ENCODE measurements at regions not wholly inside any gene's neighbourhood (a gene's known extent, or its start where the extent isn't known, plus 50 kb on each side); places are given as distances from the start of the nearest gene placed in this dataset.

DNA sequence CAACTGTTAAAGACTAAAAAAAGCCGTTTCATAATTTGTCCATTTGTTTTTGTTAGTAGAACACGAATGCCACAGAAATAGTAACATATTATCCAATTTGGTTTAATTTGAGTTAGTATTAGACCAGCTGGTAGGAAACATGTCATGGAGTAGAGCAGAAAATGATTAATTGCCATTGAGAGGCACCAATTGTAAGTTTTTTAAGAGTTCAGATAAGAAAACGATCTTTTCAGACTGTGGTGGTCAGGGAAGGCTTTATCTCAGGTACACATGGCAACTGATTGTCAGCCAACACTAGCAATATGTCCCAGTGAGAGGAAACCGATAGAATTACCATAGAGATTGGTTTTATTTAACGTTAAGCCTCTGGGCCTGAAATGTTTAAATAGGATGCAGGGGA lies 438.2 kb upstream of the MAP2 start:
- Histone ChIP-seq H3K27me3 (ENCODE audit: control insufficient read depth, insufficient read depth, low read length) (no peaks in the 10 kb centered on the region), H3K27ac (ENCODE audit: low read length) (no peak overlapping the region), H3K9me3 (ENCODE audit: control insufficient read depth, insufficient read depth, low read depth, low read length) (no peaks in the 10 kb centered on the region; the same call in 1 of the 2 replicates), H3K4me1 (ENCODE audit: control insufficient read depth, insufficient read depth, low read length) (no peaks in the 10 kb centered on the region), H3K4me3 (ENCODE audit: low read depth in 2 of 2, low read length in 2 of 2) (no peak overlapping the region), H3K36me3 (ENCODE audit: control insufficient read depth, insufficient read depth, low read length) (no peaks in the 10 kb centered on the region)
- intact Hi-C loops (cut with micrococcal nuclease; ENCODE audit: unreplicated experiment), result no loop called here
- ChIA-PET CTCF (no interaction called here), POLR2A (no interaction called here)
- no TSS peak for BruUV-seq (replicated peaks)
- in situ Hi-C loops (cut with HindIII; ENCODE audit: low pct_unique_long_range_greater_than_20kb, low sequenced_read_pairs), result no loop called here
- no peak for TF ChIP-seq SIN3A (IDR thresholded peaks at IDR 0.05; ENCODE audit: borderline replicate concordance, insufficient read depth, low read depth, low read length)
- DNase-seq (ENCODE audit: low read depth, low spot score) (no peak), ATAC-seq (no peak)

- Histone ChIP-seq H3K27ac (ENCODE audit: low read length) (no peak overlapping the region), H3K27me3 (ENCODE audit: control insufficient read depth, insufficient read depth, low read length) (no peaks in the 10 kb centered on the region), H3K4me3 (ENCODE audit: low read depth in 2 of 2, low read length in 2 of 2) (no peak overlapping the region), H3K4me1 (ENCODE audit: control insufficient read depth, insufficient read depth, low read length) (no peaks in the 10 kb centered on the region), H3K36me3 (ENCODE audit: control insufficient read depth, insufficient read depth, low read length) (no peaks in the 10 kb centered on the region), H3K9me3 (ENCODE audit: control insufficient read depth, insufficient read depth, low read depth, low read length) (no peaks in the 10 kb centered on the region)
- TF ChIP-seq, protein P1, sequence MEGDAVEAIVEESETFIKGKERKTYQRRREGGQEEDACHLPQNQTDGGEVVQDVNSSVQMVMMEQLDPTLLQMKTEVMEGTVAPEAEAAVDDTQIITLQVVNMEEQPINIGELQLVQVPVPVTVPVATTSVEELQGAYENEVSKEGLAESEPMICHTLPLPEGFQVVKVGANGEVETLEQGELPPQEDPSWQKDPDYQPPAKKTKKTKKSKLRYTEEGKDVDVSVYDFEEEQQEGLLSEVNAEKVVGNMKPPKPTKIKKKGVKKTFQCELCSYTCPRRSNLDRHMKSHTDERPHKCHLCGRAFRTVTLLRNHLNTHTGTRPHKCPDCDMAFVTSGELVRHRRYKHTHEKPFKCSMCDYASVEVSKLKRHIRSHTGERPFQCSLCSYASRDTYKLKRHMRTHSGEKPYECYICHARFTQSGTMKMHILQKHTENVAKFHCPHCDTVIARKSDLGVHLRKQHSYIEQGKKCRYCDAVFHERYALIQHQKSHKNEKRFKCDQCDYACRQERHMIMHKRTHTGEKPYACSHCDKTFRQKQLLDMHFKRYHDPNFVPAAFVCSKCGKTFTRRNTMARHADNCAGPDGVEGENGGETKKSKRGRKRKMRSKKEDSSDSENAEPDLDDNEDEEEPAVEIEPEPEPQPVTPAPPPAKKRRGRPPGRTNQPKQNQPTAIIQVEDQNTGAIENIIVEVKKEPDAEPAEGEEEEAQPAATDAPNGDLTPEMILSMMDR (IDR thresholded peaks at IDR 0.05), result no peak
- TF ChIP-seq REST (IDR thresholded peaks at IDR 0.05; ENCODE audit: insufficient read depth in 1 of 2, low read depth in 2 of 2, low read length in 1 of 2), result no peak
- TF ChIP-seq TCF7L2 (IDR thresholded peaks at IDR 0.05; ENCODE audit: low read depth, low read length), result no peak
- TF ChIP-seq POLR2AphosphoS5 (IDR thresholded peaks at IDR 0.05; ENCODE audit: low read depth, low read length), result no peak
- no peak for TF ChIP-seq SIN3A (IDR thresholded peaks at IDR 0.05; ENCODE audit: borderline replicate concordance, insufficient read depth, low read depth, low read length)
- DNase-seq (ENCODE audit: low read depth, low spot score) (no peak), ATAC-seq (no peak)
- CTCF ChIA-PET, result no interaction called here
- POLR2A ChIA-PET, result no interaction called here
- intact Hi-C loops (cut with micrococcal nuclease; ENCODE audit: unreplicated experiment), result no loop called here
- in situ Hi-C loops (cut with HindIII; ENCODE audit: low pct_unique_long_range_greater_than_20kb, low sequenced_read_pairs), result no loop called here
- no TSS peak for BruUV-seq (replicated peaks)
These were observed 433.1 kb upstream of the MAP2 start for GRCh38 chr2:208990716-208991115.

DNA sequence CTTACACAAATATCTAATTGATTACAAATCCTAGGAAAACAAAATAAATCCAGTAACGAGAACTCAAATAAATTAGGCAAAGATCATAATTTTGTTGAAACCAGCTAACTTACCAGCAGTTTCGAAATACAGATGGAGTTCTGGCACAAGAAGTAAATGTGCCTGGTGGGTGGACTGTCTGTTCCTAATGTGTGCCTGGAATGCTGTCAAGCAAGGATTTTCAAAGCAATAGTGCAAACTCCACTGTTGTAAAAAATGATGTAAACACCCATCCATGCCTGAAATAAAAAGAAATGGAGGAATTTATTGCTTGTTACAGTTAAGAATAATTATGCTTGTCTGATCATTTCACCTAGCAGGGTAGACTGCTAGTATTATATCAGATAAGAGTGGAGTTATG lies 423.9 kb upstream of the MAP2 start:
- TF ChIP-seq SIN3A (IDR thresholded peaks at IDR 0.05; ENCODE audit: borderline replicate concordance, insufficient read depth, low read depth, low read length), result no peak
- no peak for TF ChIP-seq POLR2AphosphoS5 (IDR thresholded peaks at IDR 0.05; ENCODE audit: low read depth, low read length)
- TF ChIP-seq TCF7L2 (IDR thresholded peaks at IDR 0.05; ENCODE audit: low read depth, low read length), result no peak
- TF ChIP-seq, protein P1 (IDR thresholded peaks at IDR 0.05), result no peak
- no peak for TF ChIP-seq REST (IDR thresholded peaks at IDR 0.05; ENCODE audit: insufficient read depth in 1 of 2, low read depth in 2 of 2, low read length in 1 of 2)

More for the DNA sequence above, 423.9 kb upstream of the MAP2 start:
- DNase-seq (ENCODE audit: low read depth, low spot score), result no peak
- H3K27me3 ChIP-seq (ENCODE audit: control insufficient read depth, insufficient read depth, low read length), result no peaks in the 10 kb centered on the region
- no peaks in the 10 kb centered on the region for H3K4me1 ChIP-seq (ENCODE audit: control insufficient read depth, insufficient read depth, low read length)
- BruUV-seq (replicated peaks), result no TSS peak
- no peaks in the 10 kb centered on the region for H3K9me3 ChIP-seq (ENCODE audit: control insufficient read depth, insufficient read depth, low read depth, low read length)
- H3K36me3 ChIP-seq (ENCODE audit: control insufficient read depth, insufficient read depth, low read length), result no peaks in the 10 kb centered on the region
- no peak overlapping the region for H3K4me3 ChIP-seq (ENCODE audit: low read depth in 2 of 2, low read length in 2 of 2)
- ChIA-PET POLR2A (no interaction called here), CTCF (no interaction called here)
- ATAC-seq, result no peak
- no peak overlapping the region for H3K27ac ChIP-seq (ENCODE audit: low read length)
- in situ Hi-C loops (cut with HindIII; ENCODE audit: low pct_unique_long_range_greater_than_20kb, low sequenced_read_pairs) (no loop called here), intact Hi-C loops (cut with micrococcal nuclease; ENCODE audit: unreplicated experiment) (no loop called here)
